Upper lobe of left lung (tissue), 6 donors: ENCODE measurements at regions not wholly inside any gene's neighbourhood (a gene's known extent, or its start where the extent isn't known, plus 50 kb on each side); places are given as distances from the start of the nearest gene placed in this dataset.

Experiments
- ATAC-seq, 2 donors: fragments of 200-7000 bp; cut with Tn5 transposase; one replicate each; pipeline ENCODE4 v1.9.1; 2022; ENCODE audit warnings: mild to moderate bottlenecking in 2 of 2, moderate library complexity in 2 of 2; ENCODE audit not compliant: low FRiP score in 2 of 2
- DNase-seq, 2 donors: peaks; one replicate each; pipeline ENCODE4 v3.0.0-alpha.2; 2019 to 2020
- H3K27ac ChIP-seq, 4 donors: fragments of 200-600 bp; sonication (generic); one replicate each; pipeline ENCODE4 v1.5.1; 2016 to 2019
- H3K27me3 ChIP-seq, 4 donors: fragments of 200-600 bp; sonication (generic); one replicate each; pipeline ENCODE4 v1.5.1; 2017 to 2019
- H3K36me3 ChIP-seq, 4 donors: fragments of 200-600 bp; sonication (generic); one replicate each; pipeline ENCODE4 v1.5.1; 2016 to 2019
- H3K4me1 ChIP-seq, 4 donors: fragments of 200-600 bp; sonication (generic); one replicate each; pipeline ENCODE4 v1.5.1; 2018 to 2019
- H3K4me3 ChIP-seq, 4 donors: fragments of 200-600 bp; sonication (generic); one replicate each; pipeline ENCODE4 v1.5.1; 2017 to 2019; ENCODE audit warnings: mild to moderate bottlenecking in 2 of 4, moderate library complexity in 1 of 4
- H3K9me3 ChIP-seq, 4 donors: fragments of 200-600 bp; sonication (generic); one replicate each; pipeline ENCODE4 v1.5.1; 2018 to 2019
- CTCF ChIP-seq, 6 experiments: fragments of 450-650 bp in 4 of 6; fragments of 200-600 bp in 2 of 6; sonication (generic) in 2 of 6; IDR thresholded peaks; one replicate each; pipeline ENCODE4 v1.5.1; 2016 to 2019; ENCODE audit warnings: antibody characterized with exemption in 6 of 6
- EP300 ChIP-seq, 4 donors: sonication (generic); formaldehyde crosslinking; IDR thresholded peaks; one replicate each; pipeline ENCODE4 v1.5.1; 2017; ENCODE audit warnings: antibody characterized with exemption in 4 of 4, control low read depth in 2 of 4
- POLR2A ChIP-seq, 4 donors: fragments of 450-650 bp; IDR thresholded peaks; one replicate each; pipeline ENCODE4 v1.5.1; 2016 to 2017; ENCODE audit warnings: antibody characterized with exemption in 4 of 4, mild to moderate bottlenecking in 2 of 4
- POLR2AphosphoS5 ChIP-seq, 2 donors: sonication (generic); formaldehyde crosslinking; IDR thresholded peaks; one replicate each; pipeline ENCODE4 v1.5.1; 2017; ENCODE audit warnings: antibody characterized with exemption in 2 of 2
- WGBS, 2 donors: methylation state at CpG; one replicate each; pipeline ENCODE4 v1.1.5; 2017 to 2018; 5-methylcytosine and 5-hydroxymethylcytosine counted together
- donor health status: DM: no; HTN: no; CAD: no; lungs with moderate emphysema.
- donor health status: DM: no; HTN: yes; CAD: no; lungs with severe emphysema.

DNA sequence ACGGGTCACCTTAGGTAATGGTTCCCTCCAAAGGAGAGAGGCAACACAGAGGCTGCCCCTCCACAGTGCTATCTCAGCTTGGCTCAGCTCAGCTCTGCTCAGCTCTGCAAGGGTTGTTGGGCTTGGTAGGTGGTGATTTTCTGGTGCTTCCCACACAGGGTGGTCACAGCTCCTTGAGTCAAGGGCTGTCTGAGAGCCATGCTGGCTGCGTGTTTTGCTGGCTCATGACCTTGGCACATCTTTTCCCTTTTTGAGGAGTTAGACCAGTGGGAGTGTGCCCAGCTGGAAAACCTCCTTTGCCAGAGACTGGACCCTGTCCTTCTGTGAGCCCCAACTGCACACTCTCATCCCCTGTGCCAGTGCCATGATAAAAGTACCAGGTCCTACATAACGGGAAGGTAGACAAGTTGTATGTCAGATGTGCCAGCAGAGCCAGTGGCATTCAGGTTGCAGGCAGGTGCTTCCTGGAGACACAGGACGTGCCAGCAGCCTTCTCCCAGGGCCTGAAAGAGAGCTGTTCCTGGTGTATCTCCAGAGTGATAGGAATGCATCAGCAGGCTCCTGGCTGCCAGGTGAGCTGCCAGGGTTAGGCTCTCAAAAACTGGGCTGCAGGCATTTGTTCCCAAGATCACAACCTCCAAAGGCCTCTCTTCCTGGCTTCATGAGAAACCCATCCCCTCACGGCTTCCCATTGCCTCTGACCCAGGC is 118.6 kb upstream of the CXCL14 start:
- no peak overlapping the region for H3K4me3 ChIP-seq
- no peak for DNase-seq
- no peak for ATAC-seq
- no peaks in the 10 kb centered on the region for H3K9me3 ChIP-seq
- no peaks in the 10 kb centered on the region for H3K27me3 ChIP-seq
- TF ChIP-seq CTCF (IDR thresholded peaks at IDR 0.05) (no peak), POLR2AphosphoS5 (IDR thresholded peaks at IDR 0.05) (no peak), POLR2A (IDR thresholded peaks at IDR 0.05) (no peak), EP300 (IDR thresholded peaks at IDR 0.05) (no peak)
- no peaks in the 10 kb centered on the region for H3K4me1 ChIP-seq
- no peaks in the 10 kb centered on the region for H3K36me3 ChIP-seq
- no peak overlapping the region for H3K27ac ChIP-seq
- WGBS, 2 donors, result 71 to 86% methylated on average over 3 to 5 of the region's 5 CpGs

DNA sequence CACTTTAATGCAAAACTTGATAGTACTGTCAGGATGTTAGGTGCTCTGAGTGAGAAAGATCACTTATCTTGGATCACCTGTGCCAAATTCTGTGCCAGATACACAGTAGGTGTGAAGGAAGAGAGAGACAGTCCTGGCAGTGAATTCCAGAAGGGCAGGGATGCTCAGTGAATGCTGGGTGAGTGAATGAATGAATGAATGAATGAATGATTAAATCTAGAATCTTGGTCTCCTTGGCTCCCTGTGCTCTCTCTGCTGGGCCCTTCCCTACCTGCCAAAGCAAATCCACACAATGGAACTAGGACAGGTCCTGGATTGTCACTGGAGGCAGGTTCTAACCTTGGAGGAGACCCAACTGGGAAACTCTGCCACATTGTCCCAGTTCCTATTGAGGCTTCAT is 117.5 kb upstream of the CXCL14 start:
- no peak for TF ChIP-seq POLR2AphosphoS5 (IDR thresholded peaks at IDR 0.05)
- TF ChIP-seq EP300 (IDR thresholded peaks at IDR 0.05), result no peak
- no peak for TF ChIP-seq POLR2A (IDR thresholded peaks at IDR 0.05)
- no peak for TF ChIP-seq CTCF (IDR thresholded peaks at IDR 0.05)
- H3K9me3 ChIP-seq, result no peaks in the 10 kb centered on the region

GRCh38 chr5:135695656-135696313 is 117.0 kb upstream of the CXCL14 start:
- ATAC-seq, result no peak
- no peaks in the 10 kb centered on the region for H3K4me1 ChIP-seq
- no peak overlapping the region for H3K27ac ChIP-seq
- WGBS, 2 donors, result 56 to 59% methylated on average over 5 of the region's 5 CpGs
- H3K9me3 ChIP-seq, result no peaks in the 10 kb centered on the region
- no peaks in the 10 kb centered on the region for H3K27me3 ChIP-seq
- TF ChIP-seq EP300 (IDR thresholded peaks at IDR 0.05) (no peak), CTCF (IDR thresholded peaks at IDR 0.05) (no peak), POLR2AphosphoS5 (IDR thresholded peaks at IDR 0.05) (no peak), POLR2A (IDR thresholded peaks at IDR 0.05) (no peak)
- H3K4me3 ChIP-seq, result no peak overlapping the region
- no peak for DNase-seq
- no peaks in the 10 kb centered on the region for H3K36me3 ChIP-seq

More for the DNA sequence above, 117.5 kb upstream of the CXCL14 start:
- H3K27ac ChIP-seq, result no peak overlapping the region
- ATAC-seq (no peak), DNase-seq (no peak)
- H3K27me3 ChIP-seq, result no peaks in the 10 kb centered on the region
- H3K36me3 ChIP-seq, result no peaks in the 10 kb centered on the region
- no peaks in the 10 kb centered on the region for H3K4me1 ChIP-seq
- no peak overlapping the region for H3K4me3 ChIP-seq

DNA sequence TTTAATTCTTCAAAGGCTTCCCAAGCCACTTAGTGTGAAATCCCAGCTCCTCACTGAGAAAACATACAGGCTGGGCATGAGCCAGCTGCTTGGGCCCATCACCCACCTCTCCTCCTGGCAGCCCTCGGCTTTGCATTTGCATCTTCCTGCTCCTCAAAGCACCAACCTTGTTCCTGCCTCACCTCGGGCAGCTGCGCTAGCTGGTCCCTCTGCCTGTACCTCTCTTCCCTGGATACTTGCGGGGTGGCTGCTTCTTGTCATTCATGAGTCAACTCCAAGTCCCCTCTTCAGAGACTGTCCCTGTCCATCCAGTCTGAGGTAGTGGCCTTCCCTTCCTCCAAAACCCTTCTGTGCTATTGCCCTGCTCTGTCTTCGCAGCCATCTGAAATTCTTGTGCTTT is 116.1 kb upstream of the CXCL14 start:
- no peak for ATAC-seq
- TF ChIP-seq EP300 (IDR thresholded peaks at IDR 0.05) (no peak), POLR2AphosphoS5 (IDR thresholded peaks at IDR 0.05) (no peak), CTCF (IDR thresholded peaks at IDR 0.05) (no peak), POLR2A (IDR thresholded peaks at IDR 0.05) (no peak)
- Histone ChIP-seq H3K4me1 (no peaks in the 10 kb centered on the region), H3K4me3 (no peak overlapping the region), H3K27ac (no peak overlapping the region), H3K36me3 (no peaks in the 10 kb centered on the region), H3K27me3 (no peaks in the 10 kb centered on the region), H3K9me3 (no peaks in the 10 kb centered on the region)
- WGBS, 2 donors, result 83 to 89% methylated on average over 5 of the region's 5 CpGs
- no peak for DNase-seq

DNA sequence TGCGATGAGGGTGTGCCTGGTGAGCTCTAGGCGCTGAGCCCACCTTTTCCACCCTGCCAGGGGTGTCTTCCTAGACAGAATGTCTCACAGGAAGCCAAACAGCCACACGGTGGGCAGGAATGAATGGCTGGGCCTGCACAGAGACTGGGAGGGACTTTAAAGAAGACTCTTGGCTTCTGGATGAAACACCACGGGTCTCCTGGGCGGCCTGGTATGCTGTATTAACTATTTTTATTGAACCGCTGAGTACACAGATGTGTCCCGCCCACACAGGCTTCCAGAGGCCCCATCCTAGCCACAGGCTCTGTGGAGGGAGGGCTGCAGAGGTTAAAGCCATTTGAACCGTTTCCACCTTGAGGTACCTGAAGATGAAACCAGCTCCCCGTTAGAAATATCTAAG is 115.2 kb upstream of the CXCL14 start:
- TF ChIP-seq EP300 (IDR thresholded peaks at IDR 0.05) (no peak), POLR2A (IDR thresholded peaks at IDR 0.05) (no peak), POLR2AphosphoS5 (IDR thresholded peaks at IDR 0.05) (no peak), CTCF (IDR thresholded peaks at IDR 0.05) (no peak)
- Histone ChIP-seq H3K27ac (no peak overlapping the region), H3K4me3 (no peak overlapping the region), H3K36me3 (no peaks in the 10 kb centered on the region), H3K4me1 (no peaks in the 10 kb centered on the region), H3K9me3 (no peaks in the 10 kb centered on the region), H3K27me3 (no peaks in the 10 kb centered on the region)
- ATAC-seq, result peak in 1 of 2 donors; percentile 49
- 73 to 74% methylated on average over 9 of the region's 9 CpGs for WGBS, 2 donors
- DNase-seq, result no peak
